Activated T-helper 2 cell treated with anti-CD3 and anti-CD28 coated beads, Interferon-gamma antibody, Interleukin-2, Interleukin-4, amounts not matched to agents 10 μg/mL and 5 μg/mL and 100 μg/mL, durations not matched to agents 14 hours and 24 hours and 36 hours (primary cell): ENCODE measurements at regions not wholly inside any gene's neighbourhood (a gene's known extent, or its start where the extent isn't known, plus 50 kb on each side); places are given as distances from the start of the nearest gene placed in this dataset.
"Not testable (repeated sequence)": the region's sequence is repeated elsewhere in the genome, so short reads cannot be mapped to it uniquely, and the experiment has no call there.

Source experiments
- DNase-seq: peaks from one replicate; pipeline ENCODE4 v3.0.0; 2021; ENCODE audit warnings: low spot score
- H3K27ac Mint-ChIP-seq: one replicate; pipeline ENCODE4 v1.8.0; 2021; ENCODE audit warnings: mixed read lengths
- H3K27me3 Mint-ChIP-seq: one replicate; pipeline ENCODE4 v1.8.0; 2021; ENCODE audit warnings: low read depth, mixed read lengths
- H3K36me3 Mint-ChIP-seq: one replicate; pipeline ENCODE4 v1.8.0; 2021; ENCODE audit warnings: low read depth, mixed read lengths
- H3K4me1 Mint-ChIP-seq: one replicate; pipeline ENCODE4 v1.8.0; 2021; ENCODE audit warnings: low read depth, mixed read lengths
- H3K4me3 Mint-ChIP-seq: one replicate; pipeline ENCODE4 v1.8.0; 2021; ENCODE audit warnings: low read depth, mild to moderate bottlenecking, moderate library complexity, mixed read lengths
- H3K9me3 Mint-ChIP-seq: one replicate; pipeline ENCODE4 v1.8.0; 2021; ENCODE audit warnings: mixed read lengths
- intact Hi-C: fragments of 100-400 bp; cut with micrococcal nuclease; formaldehyde crosslinking; loops from one replicate; pipeline ENCODE4 v1.15.1; 2023

DNA sequence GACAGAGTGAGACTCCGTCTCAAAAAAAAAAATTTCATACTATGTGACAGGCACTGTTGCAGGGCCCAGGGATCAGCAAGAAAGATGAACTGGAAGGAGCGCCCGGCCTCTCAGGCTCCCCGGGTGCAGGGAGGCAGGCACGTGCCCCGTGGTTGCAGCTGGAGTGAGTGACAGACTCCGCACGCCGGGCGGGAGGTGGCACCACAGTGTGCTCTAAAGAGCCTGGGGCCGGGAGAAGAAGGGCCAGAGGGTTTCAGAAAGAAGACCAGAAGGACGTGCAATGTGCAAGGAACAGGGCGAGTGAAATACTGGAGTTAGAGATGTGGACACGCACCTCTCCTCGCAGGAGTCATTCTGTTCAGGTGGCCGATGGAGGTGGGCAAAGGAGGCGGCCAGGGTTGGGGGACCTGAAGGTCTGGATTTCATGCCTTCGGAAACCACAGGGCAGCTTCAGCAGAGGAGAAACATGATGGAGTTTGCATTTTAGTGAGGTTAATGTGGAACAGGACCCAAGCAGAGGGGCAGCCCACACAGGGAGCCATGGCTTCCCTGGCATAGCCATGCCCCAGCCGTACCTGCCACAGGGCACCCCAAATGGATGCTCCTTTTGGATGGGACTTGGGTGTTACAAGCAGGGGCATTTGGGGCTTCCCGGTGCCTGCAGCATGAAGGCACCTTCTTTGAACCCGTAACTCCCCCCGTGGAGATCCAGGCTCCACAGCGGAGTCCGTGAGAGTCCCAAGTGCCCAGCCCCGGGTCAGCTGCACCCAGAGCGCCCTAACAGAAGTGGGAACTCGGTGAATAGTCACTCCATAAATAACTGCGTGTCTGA lies 226.2 kb downstream of the ERMARD start:
- no peaks in the 10 kb centered on the region for H3K4me1 Mint-ChIP-seq
- intact Hi-C loops = no loop called here
- DNase-seq = no peak
- no peaks in the 10 kb centered on the region for H3K36me3 Mint-ChIP-seq
- H3K27ac Mint-ChIP-seq = no peak overlapping the region
- H3K4me3 Mint-ChIP-seq = no peak overlapping the region
- H3K27me3 Mint-ChIP-seq = no peaks in the 10 kb centered on the region
- H3K9me3 Mint-ChIP-seq = no peaks in the 10 kb centered on the region

DNA sequence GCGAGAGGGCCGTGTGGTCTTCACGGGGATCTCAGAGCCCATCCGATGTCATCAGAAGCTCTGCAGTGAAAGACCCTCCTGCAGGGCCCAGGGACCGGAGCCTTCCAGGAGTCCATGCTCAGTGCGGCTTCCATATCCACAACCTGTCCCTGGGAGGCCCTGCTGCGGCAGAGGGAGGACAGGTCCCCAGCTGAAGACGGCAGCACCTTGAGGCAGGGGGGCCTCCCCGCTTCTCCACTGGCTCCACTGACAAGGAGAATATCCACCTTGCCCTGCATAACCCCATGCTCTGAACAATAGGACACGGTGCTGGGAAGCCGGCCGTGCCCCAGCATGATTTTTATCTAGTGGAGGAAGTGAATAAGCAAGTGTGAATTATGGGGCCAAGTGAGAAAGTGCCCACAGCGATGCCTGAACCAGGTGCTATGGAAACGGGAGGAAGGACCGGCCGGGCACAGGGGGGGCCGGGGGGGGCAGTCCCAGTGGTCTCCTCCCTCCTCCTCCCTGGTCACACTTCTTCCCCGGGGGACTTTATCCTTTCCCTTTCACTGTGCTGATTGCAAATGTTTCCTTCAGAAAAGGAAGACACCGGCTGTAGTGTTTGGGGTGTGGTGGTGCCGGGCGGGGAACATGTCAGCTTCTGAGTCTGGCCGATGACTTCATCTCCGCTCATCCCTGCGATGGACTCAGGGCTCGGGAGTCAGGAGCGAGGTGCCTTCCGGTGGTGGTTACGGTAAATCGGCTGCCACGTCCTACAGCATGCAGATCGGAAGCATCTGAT lies 225.1 kb downstream of the ERMARD start:
- H3K9me3 Mint-ChIP-seq = no peaks in the 10 kb centered on the region
- intact Hi-C loops = no loop called here
- no peak overlapping the region for H3K27ac Mint-ChIP-seq
- no peaks in the 10 kb centered on the region for H3K27me3 Mint-ChIP-seq
- H3K4me1 Mint-ChIP-seq = no peaks in the 10 kb centered on the region
- H3K36me3 Mint-ChIP-seq = no peaks in the 10 kb centered on the region
- no peak for DNase-seq
- no peak overlapping the region for H3K4me3 Mint-ChIP-seq

DNA sequence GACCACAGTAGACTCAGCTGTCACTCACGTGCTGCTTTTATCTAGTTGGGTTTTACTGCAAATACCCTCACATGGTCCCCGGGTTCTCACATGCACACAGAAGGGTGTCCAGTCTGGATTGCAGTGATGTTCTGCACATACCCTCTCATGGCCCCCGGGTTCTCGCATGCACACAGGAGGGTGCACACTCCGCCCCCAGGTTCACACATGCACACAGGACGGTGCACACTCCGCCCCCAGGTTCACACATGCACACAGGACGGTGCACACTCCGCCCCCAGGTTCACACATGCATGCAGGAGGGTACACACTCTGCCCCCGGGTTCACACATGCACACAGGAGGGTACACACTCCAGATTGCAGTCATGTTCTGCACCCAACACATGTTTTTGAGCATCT lies 224.3 kb downstream of the ERMARD start:
- no peak overlapping the region for H3K27ac Mint-ChIP-seq

DNA sequence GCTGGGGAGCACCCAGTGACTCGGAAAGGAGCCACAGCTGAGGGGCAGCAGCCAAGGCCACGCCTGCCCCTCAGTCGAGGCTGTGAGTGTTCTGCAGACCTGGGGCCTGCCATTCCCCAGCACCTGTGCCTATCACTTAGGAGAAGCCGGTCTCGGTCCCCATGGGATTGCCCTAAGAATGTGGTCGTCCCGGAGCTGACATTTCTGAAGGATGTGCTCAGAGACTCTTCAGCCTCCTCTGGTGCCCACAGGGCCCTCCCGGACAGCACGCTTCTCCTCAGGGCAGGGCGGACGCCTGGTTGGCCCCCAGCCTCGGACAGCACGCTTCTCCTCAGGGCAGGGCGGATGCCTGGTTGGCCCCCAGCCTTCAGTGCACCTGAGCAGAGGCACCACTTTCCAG lies 223.9 kb downstream of the ERMARD start:
- Mint-ChIP-seq H3K27me3 (no peaks in the 10 kb centered on the region), H3K27ac (no peak overlapping the region), H3K4me1 (no peaks in the 10 kb centered on the region), H3K4me3 (no peak overlapping the region), H3K9me3 (no peaks in the 10 kb centered on the region), H3K36me3 (no peaks in the 10 kb centered on the region)
- DNase-seq = no peak
- intact Hi-C loops = no loop called here

More for the DNA sequence above, 224.3 kb downstream of the ERMARD start:
- no peak for DNase-seq
- H3K27me3 Mint-ChIP-seq = no peaks in the 10 kb centered on the region
- H3K36me3 Mint-ChIP-seq = no peaks in the 10 kb centered on the region
- no peaks in the 10 kb centered on the region for H3K4me1 Mint-ChIP-seq
- no peaks in the 10 kb centered on the region for H3K9me3 Mint-ChIP-seq
- H3K4me3 Mint-ChIP-seq = no peak overlapping the region
- intact Hi-C loops = no loop called here

DNA sequence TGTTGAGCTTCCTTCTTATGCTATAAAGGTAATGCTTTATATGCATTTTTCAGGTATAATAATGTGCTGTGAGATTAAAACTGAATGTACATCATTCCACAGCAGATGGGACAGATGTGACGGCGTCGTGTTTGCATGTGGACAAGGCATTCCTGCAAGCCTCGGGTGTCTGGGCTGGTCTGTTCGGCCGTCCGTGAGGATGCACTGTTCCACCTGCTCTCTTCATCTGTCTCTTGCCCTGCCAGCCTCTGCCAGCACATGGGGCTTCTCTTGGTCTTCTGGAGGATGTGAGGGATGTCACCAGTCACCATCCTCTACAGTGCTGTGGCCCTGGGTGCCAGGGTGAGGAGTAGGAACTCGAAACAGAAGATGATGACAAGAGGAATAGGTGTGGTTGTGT lies 223.2 kb downstream of the ERMARD start:
- no peak overlapping the region for H3K27ac Mint-ChIP-seq
- no peak overlapping the region for H3K4me3 Mint-ChIP-seq
- H3K4me1 Mint-ChIP-seq = no peaks in the 10 kb centered on the region
- H3K9me3 Mint-ChIP-seq = no peaks in the 10 kb centered on the region
- H3K36me3 Mint-ChIP-seq = no peaks in the 10 kb centered on the region
- no peak for DNase-seq
- H3K27me3 Mint-ChIP-seq = no peaks in the 10 kb centered on the region
- intact Hi-C loops = no loop called here

DNA sequence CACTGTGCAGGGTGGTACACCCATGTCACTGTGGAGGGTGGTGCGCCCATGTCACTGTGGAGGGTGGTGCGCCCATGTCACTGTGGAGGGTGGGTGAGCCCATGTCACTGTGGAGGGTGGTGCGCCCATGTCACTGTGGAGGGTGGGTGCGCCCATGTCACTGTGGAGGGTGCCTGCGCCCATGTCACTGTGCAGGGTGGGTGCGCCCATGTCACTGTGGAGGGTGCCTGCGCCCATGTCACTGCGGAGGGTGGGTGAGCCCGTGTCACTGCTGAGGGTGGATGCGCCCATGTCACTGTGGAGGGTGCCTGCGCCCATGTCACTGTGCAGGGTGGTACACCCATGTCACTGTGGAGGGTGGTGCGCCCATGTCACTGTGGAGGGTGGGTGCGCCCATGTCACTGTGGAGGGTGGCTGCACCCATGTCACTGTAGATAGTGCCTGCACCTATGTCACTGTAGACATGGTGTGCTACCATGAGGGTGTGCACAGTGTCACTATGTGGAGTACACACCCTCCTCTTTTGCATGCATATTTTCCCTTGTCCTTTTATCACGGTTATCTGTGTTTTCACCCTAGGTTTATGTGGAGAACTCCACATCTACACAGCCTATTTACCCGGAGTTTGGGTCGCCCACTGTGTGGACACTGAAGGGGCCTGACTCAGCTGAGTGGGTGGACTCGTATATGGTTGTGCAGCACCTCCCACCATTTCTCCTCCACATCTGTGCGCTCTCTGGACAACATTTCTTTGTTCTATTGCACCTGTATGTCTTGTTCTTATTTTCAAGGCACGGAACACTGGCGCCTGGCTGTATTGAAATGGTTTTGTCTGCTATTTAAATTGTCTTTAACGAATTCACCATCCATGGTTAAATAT lies 222.4 kb downstream of the ERMARD start:
- intact Hi-C loops, H3K27me3 Mint-ChIP-seq, H3K36me3 Mint-ChIP-seq, H3K27ac Mint-ChIP-seq, H3K4me3 Mint-ChIP-seq, H3K4me1 Mint-ChIP-seq, DNase-seq, H3K9me3 Mint-ChIP-seq: not testable (repeated sequence)

DNA sequence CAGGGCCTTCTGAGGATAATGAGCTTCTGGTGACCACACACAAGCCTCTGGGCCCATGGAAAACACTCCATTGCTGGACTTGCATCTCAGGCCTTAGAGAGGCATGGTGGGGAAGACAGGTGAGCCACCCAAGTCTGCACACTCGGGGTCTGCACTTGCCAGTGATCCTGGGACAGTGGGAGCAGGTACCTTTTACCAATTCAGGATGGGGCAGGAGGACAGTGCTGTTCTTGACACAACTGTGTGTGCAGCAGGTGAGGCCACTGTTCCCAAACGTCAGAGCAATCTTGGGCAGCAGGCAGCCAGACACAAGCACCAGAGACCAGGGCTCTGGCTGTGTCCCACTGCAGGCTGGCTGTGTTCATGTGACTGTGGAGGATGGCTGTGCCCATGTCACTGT lies 221.3 kb downstream of the ERMARD start:
- H3K9me3 Mint-ChIP-seq = no peaks in the 10 kb centered on the region
- H3K27ac Mint-ChIP-seq = no peak overlapping the region
- no peaks in the 10 kb centered on the region for H3K4me1 Mint-ChIP-seq
- intact Hi-C loops = no loop called here
- DNase-seq = no peak
- no peaks in the 10 kb centered on the region for H3K36me3 Mint-ChIP-seq
- no peak overlapping the region for H3K4me3 Mint-ChIP-seq
- H3K27me3 Mint-ChIP-seq = no peaks in the 10 kb centered on the region

DNA sequence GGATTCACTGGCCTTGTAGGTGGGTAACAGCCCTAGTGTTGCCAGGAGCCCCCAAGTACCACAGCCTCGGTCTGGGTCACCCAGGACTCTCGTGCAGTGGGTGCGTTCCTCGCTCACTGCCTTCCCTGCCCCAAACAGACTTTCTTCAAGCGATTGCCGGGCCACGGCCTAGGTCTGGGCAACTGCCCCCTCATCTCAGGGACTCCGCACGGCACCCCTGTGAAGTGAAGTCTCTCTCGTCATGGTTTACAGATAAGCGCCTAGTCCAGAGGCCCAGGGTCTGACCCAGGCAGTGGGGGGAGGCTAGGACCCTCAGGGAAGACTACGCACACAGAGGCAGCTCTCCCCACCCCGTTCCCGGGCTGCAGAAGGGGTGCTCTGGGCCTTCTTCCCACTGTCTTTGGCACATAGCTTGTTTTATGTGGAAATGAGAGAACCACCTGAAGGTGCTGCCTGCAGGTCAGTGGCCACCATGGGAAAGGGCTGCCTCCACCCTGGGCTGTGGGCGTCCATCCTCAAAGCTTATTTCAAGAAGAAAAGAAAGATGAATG lies 220.8 kb downstream of the ERMARD start:
- Mint-ChIP-seq H3K4me3 (no peak overlapping the region), H3K36me3 (no peaks in the 10 kb centered on the region), H3K27me3 (no peaks in the 10 kb centered on the region), H3K27ac (no peak overlapping the region), H3K4me1 (no peaks in the 10 kb centered on the region), H3K9me3 (no peaks in the 10 kb centered on the region)
- intact Hi-C loops = no loop called here
- no peak for DNase-seq

DNA sequence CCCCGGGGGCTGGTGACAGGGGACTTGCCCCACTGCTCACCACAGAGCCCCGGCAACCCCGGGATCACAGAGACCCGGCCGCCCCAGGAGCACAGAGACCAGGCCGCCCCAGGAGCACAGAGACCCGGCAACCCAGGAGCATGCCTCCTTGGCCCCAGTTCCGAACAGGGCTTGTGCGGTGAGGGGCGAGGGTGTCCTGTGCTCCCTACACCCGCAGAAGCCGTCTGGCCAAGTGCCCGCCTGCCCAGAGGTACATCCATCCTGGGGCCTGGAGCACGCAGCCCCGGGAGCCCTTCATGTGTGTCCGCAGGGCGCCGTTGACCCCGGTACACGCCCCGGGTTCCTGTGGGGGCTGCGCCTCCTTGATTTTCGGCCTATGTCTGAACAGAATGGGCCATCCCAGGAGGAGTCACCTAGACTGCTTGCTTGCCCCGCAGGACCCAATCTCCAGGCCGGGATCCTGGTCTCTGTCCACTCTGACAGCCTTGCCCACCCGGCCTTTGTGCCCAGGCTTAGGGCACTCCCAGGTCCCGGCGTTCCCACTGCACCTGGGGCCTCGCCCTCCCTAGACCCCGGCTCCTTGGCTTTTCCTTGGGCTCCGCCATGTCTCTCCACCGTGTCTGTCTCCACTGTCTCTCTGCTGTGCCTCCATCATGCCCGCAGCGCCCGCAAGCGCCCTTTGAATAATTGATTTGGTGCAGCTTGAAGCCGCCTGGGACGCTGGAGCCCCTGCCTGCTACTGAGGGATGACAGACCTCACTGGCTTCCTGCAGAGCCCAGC lies 219.8 kb downstream of the ERMARD start:
- intact Hi-C loops = no loop called here
- H3K4me3 Mint-ChIP-seq = no peak overlapping the region
- H3K36me3 Mint-ChIP-seq = no peaks in the 10 kb centered on the region
- H3K27ac Mint-ChIP-seq = no peak overlapping the region
- H3K27me3 Mint-ChIP-seq = no peaks in the 10 kb centered on the region
- no peaks in the 10 kb centered on the region for H3K4me1 Mint-ChIP-seq
- DNase-seq = peak; percentile 6
- no peaks in the 10 kb centered on the region for H3K9me3 Mint-ChIP-seq

DNA sequence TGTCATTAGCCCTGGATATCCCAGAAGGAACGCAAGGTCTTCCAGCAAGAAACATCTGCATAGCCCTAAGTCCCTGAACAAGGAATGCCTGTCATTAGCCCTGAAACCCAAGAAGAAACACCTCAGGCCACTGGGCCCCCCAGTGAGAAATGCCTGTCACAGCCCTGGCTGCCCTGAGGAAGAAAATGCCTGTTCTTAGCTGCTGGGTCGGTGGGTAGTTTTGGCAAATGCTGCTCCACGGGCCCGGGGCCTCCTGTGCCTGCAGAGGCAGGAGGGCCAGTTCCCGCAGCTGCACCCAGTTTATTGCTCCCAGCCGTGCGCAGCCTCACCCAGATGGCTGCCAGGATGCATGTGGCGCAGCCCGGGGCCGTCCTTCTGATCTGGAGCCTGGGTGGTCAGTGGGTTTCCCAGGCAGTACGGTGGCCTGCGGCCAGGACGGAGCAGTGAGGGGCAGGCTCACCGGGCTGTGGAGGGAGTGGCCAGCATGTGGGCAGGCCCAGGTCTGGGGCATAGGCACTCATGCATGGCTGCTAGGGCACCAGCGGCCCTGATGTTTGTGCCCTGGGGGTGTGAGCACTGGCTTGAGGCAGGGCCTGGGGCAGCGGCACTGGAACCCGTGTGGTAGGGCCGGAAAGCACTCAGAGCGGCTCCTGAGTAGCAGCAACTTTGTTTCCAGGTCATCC lies 219.0 kb downstream of the ERMARD start:
- H3K4me1 Mint-ChIP-seq = no peaks in the 10 kb centered on the region
- H3K27me3 Mint-ChIP-seq = no peaks in the 10 kb centered on the region
- DNase-seq = peak; percentile 4

DNA sequence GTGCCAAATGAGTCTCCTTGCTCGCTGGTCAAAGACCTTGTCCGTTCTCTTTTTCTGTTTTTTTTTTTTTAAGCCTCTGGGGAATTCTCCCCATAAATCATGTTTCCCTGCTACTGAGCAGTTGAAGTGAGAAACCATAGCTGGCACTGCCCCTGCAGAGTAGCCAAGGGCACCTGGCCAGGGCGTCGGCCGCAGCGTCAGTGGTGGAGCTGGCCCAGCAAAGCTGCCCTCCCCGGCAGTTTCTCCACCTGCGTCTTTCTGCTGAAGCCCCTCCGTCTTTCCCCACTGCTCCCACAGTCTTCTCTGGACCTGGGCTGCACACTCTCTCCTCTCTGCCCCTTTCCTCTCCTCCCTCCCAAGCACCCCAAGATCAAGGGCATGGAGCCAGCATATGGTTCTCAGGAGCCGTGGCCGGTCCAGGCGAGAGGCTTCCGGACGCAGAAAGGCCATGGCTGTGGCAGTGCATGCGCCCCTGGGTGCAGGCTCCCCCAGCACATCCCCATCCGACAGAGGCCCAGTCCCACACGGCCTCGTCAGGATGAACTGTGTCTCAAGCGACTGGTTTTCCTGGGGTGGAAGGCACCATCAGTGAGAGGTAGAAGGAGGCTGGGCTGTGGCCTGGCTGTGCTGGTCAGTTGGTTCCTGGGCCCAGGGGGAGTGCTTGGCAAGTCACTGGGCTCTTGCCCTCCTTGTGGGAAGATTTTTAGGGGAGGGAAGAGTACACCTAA lies 218.1 kb downstream of the ERMARD start:
- H3K27ac Mint-ChIP-seq = no peak overlapping the region
- DNase-seq = peak; percentile 2
- H3K36me3 Mint-ChIP-seq = no peaks in the 10 kb centered on the region
- H3K27me3 Mint-ChIP-seq = no peaks in the 10 kb centered on the region
- H3K4me3 Mint-ChIP-seq = no peak overlapping the region
- intact Hi-C loops = no loop called here
- H3K4me1 Mint-ChIP-seq = no peaks in the 10 kb centered on the region
- H3K9me3 Mint-ChIP-seq = no peaks in the 10 kb centered on the region

More for the DNA sequence above, 219.0 kb downstream of the ERMARD start:
- H3K27ac Mint-ChIP-seq = no peak overlapping the region
- no peak overlapping the region for H3K4me3 Mint-ChIP-seq
- H3K36me3 Mint-ChIP-seq = no peaks in the 10 kb centered on the region
- intact Hi-C loops = no loop called here
- H3K9me3 Mint-ChIP-seq = no peaks in the 10 kb centered on the region
